ENCODE measurements at regions not wholly inside any gene's neighbourhood (a gene's known extent, or its start where the extent isn't known, plus 50 kb on each side); places are given as distances from the start of the nearest gene placed in this dataset.

DNA sequence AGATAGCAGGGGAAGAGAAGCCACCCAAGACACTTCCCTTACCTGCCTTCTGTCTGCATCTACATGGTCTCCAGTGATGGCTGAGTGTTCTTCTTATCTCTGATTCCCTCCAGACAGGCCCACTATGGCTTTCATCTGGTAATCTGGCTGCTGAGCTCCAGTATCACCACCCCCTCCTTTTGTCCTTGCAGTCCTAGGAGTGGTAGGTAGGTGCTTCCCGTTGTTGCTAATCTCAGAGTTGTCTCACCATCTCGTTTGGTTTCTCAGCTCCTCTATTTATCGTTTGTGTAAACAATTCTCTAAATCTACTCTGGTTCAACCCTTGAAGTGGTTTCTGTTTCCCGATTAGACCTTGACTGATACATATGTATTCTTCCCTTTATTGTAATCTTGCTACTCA is 243.8 kb upstream of the RFX3 start:
- TF ChIP-seq CTCF (IDR thresholded peaks at IDR 0.05 in 4 of 5, conservative IDR thresholded peaks at IDR 0.05 in 1 of 5) (no peak), POLR2A (IDR thresholded peaks at IDR 0.05) (no peak)

Measured in gastrocnemius medialis (tissue), 4 donors.